DND-41 (cell line): ENCODE measurements at regions not wholly inside any gene's neighbourhood (a gene's known extent, or its start where the extent isn't known, plus 50 kb on each side); places are given as distances from the start of the nearest gene placed in this dataset.

Experiments
- EZH2 ChIP-seq: IDR thresholded peaks from 3 replicates; pipeline ENCODE4 v1.6.1; 2012; ENCODE audit warnings: borderline replicate concordance, low read depth, mild to moderate bottlenecking, moderate library complexity, low read length, inconsistent platforms; ENCODE audit not compliant: severe bottlenecking
- TF ChIP-seq, protein P1 (sequence below): IDR thresholded peaks from 2 replicates; pipeline ENCODE4 v1.5.1; 2012; ENCODE audit warnings: borderline replicate concordance, low read length, moderate library complexity, mild to moderate bottlenecking; ENCODE audit not compliant: poor library complexity, severe bottlenecking; ENCODE audit errors: extremely low read depth

GRCh38 chr16:73131156-73131862, 83.4 kb upstream of the ZFHX3 start:
- TF ChIP-seq, protein P1, sequence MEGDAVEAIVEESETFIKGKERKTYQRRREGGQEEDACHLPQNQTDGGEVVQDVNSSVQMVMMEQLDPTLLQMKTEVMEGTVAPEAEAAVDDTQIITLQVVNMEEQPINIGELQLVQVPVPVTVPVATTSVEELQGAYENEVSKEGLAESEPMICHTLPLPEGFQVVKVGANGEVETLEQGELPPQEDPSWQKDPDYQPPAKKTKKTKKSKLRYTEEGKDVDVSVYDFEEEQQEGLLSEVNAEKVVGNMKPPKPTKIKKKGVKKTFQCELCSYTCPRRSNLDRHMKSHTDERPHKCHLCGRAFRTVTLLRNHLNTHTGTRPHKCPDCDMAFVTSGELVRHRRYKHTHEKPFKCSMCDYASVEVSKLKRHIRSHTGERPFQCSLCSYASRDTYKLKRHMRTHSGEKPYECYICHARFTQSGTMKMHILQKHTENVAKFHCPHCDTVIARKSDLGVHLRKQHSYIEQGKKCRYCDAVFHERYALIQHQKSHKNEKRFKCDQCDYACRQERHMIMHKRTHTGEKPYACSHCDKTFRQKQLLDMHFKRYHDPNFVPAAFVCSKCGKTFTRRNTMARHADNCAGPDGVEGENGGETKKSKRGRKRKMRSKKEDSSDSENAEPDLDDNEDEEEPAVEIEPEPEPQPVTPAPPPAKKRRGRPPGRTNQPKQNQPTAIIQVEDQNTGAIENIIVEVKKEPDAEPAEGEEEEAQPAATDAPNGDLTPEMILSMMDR: no peak
- TF ChIP-seq EZH2: no peak
